MCF 10A (cell line): ENCODE measurements at regions not wholly inside any gene's neighbourhood (a gene's known extent, or its start where the extent isn't known, plus 50 kb on each side); places are given as distances from the start of the nearest gene placed in this dataset.

ENCODE experiments used
- BruUV-seq: library from RNA; stranded (reverse); fragments of 400-500 nt; replicated peaks from 2 replicates; lab custom pipeline; 2021; lab: Mats Ljungman, UMichigan
- CTCF ChIA-PET: fragments of 300-600 bp; sonication (Branson Sonifier 250); formaldehyde crosslinking; extraction: SDS; loops from one replicate; lab custom pipeline; 2021; ENCODE audit warnings: antibody characterized with exemption, inconsistent platforms; lab: Yijun Ruan, JAX
- POLR2A ChIA-PET: fragments of 300-600, 350-650 bp; sonication (Branson Sonifier 250); formaldehyde crosslinking; extraction: SDS; loops from one replicate; lab custom pipeline; 2020; ENCODE audit warnings: antibody characterized with exemption, inconsistent platforms; lab: Yijun Ruan, JAX
- DNase-seq: peaks from one replicate; pipeline ENCODE4 v3.0.0-alpha.2; 2018; ENCODE audit not compliant: unreplicated experiment
- H3K27ac Mint-ChIP-seq: one replicate; pipeline ENCODE4 v1.8.0; 2022; ENCODE audit warnings: mild to moderate bottlenecking, low read depth, mixed read lengths; ENCODE audit not compliant: unreplicated experiment
- H3K27me3 Mint-ChIP-seq: one replicate; pipeline ENCODE4 v1.8.0; 2022; ENCODE audit warnings: mixed read lengths; ENCODE audit not compliant: insufficient read depth, unreplicated experiment
- H3K36me3 Mint-ChIP-seq: one replicate; pipeline ENCODE4 v1.8.0; 2022; ENCODE audit warnings: mild to moderate bottlenecking, moderate library complexity, mixed read lengths; ENCODE audit not compliant: insufficient read depth, unreplicated experiment
- H3K4me1 Mint-ChIP-seq: one replicate; pipeline ENCODE4 v1.8.0; 2022; ENCODE audit warnings: mixed read lengths; ENCODE audit not compliant: insufficient read depth, unreplicated experiment
- H3K4me3 Mint-ChIP-seq: one replicate; pipeline ENCODE4 v1.8.0; 2022; ENCODE audit warnings: mild to moderate bottlenecking, moderate library complexity, mixed read lengths; ENCODE audit not compliant: unreplicated experiment
- H3K9me3 Mint-ChIP-seq: one replicate; pipeline ENCODE4 v1.8.0; 2022; ENCODE audit warnings: mixed read lengths; ENCODE audit not compliant: unreplicated experiment
- intact Hi-C: fragments of 100-400 bp; cut with micrococcal nuclease; formaldehyde crosslinking; loops from 2 replicates; pipeline ENCODE4 v1.14.1; 2022
- TF ChIP-seq, protein P1 (sequence below): fragments of 200-600 bp; IDR thresholded peaks from one replicate; pipeline ENCODE4 v1.8.0; 2022; ENCODE audit warnings: antibody characterized with exemption, mild to moderate bottlenecking; ENCODE audit not compliant: unreplicated experiment

DNA sequence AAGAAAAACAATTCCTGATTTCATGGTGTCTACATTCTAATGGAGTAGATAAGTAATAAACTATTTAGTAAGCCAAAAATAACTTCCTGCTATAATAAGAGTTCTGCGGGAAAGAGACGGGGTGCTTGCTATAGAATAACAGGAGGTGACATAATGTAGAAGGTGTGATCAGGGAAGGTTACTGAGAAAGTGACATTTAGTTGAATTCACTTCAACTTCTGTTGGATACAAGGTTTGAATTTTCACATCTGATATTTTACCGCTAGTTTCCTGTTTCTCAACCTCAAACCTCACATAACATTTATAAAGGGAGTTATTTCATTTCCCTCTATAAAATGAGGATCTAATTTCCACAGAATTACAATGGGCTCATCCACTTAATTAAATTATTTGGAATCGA, 102.3 kb upstream of the GBE1 start:
- Mint-ChIP-seq H3K27ac (no peak overlapping the region), H3K27me3 (no peaks in the 10 kb centered on the region), H3K4me3 (no peak overlapping the region), H3K36me3 (no peaks in the 10 kb centered on the region), H3K9me3 (no peaks in the 10 kb centered on the region), H3K4me1 (no peaks in the 10 kb centered on the region)
- CTCF ChIA-PET, result interaction anchor here (0.9 kb wide), 1 partner anchor 351 kb away, joined by 3 read pairs; no protein-coding TSS in a partner anchor
- BruUV-seq, result no TSS peak
- TF ChIP-seq, protein P1, sequence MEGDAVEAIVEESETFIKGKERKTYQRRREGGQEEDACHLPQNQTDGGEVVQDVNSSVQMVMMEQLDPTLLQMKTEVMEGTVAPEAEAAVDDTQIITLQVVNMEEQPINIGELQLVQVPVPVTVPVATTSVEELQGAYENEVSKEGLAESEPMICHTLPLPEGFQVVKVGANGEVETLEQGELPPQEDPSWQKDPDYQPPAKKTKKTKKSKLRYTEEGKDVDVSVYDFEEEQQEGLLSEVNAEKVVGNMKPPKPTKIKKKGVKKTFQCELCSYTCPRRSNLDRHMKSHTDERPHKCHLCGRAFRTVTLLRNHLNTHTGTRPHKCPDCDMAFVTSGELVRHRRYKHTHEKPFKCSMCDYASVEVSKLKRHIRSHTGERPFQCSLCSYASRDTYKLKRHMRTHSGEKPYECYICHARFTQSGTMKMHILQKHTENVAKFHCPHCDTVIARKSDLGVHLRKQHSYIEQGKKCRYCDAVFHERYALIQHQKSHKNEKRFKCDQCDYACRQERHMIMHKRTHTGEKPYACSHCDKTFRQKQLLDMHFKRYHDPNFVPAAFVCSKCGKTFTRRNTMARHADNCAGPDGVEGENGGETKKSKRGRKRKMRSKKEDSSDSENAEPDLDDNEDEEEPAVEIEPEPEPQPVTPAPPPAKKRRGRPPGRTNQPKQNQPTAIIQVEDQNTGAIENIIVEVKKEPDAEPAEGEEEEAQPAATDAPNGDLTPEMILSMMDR, result no peak
- no peak for DNase-seq
- POLR2A ChIA-PET, result no interaction called here
- intact Hi-C loops, result no loop called here

DNA sequence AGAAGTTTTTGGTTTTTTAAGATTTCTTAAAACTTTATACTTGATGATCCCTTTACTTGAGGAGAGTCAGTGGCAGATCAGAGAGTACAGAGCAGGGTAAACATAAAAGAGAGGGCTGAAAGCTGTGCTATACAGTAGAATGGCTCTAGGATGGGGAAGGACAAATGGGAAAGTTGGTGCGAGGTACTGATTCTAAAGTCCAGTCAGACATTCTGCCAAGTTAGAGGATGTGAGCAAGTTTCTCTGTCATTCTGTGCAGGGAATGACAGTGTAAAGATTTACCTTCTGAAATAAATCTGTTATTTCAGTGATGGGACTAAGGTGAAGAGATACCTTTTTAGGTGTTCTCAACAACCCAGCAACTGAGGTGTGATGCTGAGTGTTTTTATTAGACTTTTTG, 100.1 kb upstream of the GBE1 start:
- BruUV-seq, result no TSS peak
- Mint-ChIP-seq H3K4me3 (no peak overlapping the region), H3K27me3 (no peaks in the 10 kb centered on the region), H3K36me3 (no peaks in the 10 kb centered on the region), H3K4me1 (no peaks in the 10 kb centered on the region), H3K9me3 (no peaks in the 10 kb centered on the region), H3K27ac (no peak overlapping the region)
- no peak for DNase-seq
- TF ChIP-seq, protein P1, result no peak
- intact Hi-C loops, result no loop called here
- ChIA-PET POLR2A (no interaction called here), CTCF (interaction anchor here (0.7 kb wide), 1 partner anchor 373 kb away, joined by 3 read pairs; no protein-coding TSS in a partner anchor)

DNA sequence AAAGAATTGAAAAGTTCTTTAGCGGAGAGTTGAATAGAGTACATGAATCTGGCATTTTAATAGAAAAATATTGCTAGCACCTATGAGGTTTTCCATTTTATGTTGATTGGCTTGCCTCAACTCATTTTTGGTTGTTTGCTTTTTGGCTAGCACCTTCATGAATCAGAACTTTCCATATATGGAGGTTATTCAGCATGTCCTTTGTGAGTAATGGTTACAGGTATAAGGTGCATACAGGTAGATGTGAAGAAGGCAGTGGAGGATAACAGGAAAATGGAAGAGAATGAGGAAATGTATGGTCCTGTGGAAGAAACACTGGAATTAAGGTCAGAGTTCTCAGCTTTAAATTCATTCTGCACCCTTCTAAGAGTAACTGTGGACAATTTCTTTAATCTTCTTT, 98.1 kb upstream of the GBE1 start:
- Mint-ChIP-seq H3K4me1 (no peaks in the 10 kb centered on the region), H3K4me3 (no peak overlapping the region), H3K27me3 (no peaks in the 10 kb centered on the region), H3K36me3 (no peaks in the 10 kb centered on the region), H3K9me3 (no peaks in the 10 kb centered on the region), H3K27ac (no peak overlapping the region)
- CTCF ChIA-PET, result no interaction called here
- DNase-seq, result no peak
- intact Hi-C loops, result no loop called here
- BruUV-seq, result no TSS peak
- POLR2A ChIA-PET, result no interaction called here
- TF ChIP-seq, protein P1, result no peak

- CTCF ChIA-PET, result interaction anchor here (0.7 kb wide), 1 partner anchor 33 kb away, joined by 3 read pairs; no protein-coding TSS in a partner anchor
- Mint-ChIP-seq H3K27ac (no peak overlapping the region), H3K4me1 (no peaks in the 10 kb centered on the region), H3K4me3 (no peak overlapping the region), H3K9me3 (no peaks in the 10 kb centered on the region), H3K36me3 (no peaks in the 10 kb centered on the region), H3K27me3 (no peaks in the 10 kb centered on the region)
- DNase-seq, result no peak
- no TSS peak for BruUV-seq
- intact Hi-C loops, result no loop called here
- TF ChIP-seq, protein P1, result no peak
- POLR2A ChIA-PET, result no interaction called here
Observed at GRCh38 chr3:81853431-81853830, 92.0 kb upstream of the GBE1 start.
